ENCODE measurements at regions not wholly inside any gene's neighbourhood (a gene's known extent, or its start where the extent isn't known, plus 50 kb on each side); places are given as distances from the start of the nearest gene placed in this dataset.

GRCh38 chr2:118386641-118387302 lies 298.5 kb downstream of the INSIG2 start:
- POLR2A ChIA-PET: no interaction called here
- H3K36me3 ChIP-seq (ENCODE audit: insufficient read depth, low read length): no peaks in the 10 kb centered on the region
- Mint-ChIP-seq H3K9me3 (no peaks in the 10 kb centered on the region), H3K4me3 (no peak overlapping the region), H3K36me3 (ENCODE audit: low read depth) (no peaks in the 10 kb centered on the region), H3K4me1 (ENCODE audit: low read depth) (no peaks in the 10 kb centered on the region), H3K27me3 (no peaks in the 10 kb centered on the region), H3K27ac (no peak overlapping the region)
- H3K4me3 ChIP-seq (ENCODE audit: low read length): no peak overlapping the region
- no peak overlapping the region for H3K27ac ChIP-seq (ENCODE audit: low read depth in 1 of 2, low read length in 2 of 2)
- intact Hi-C loops (cut with DNase I, micrococcal nuclease): no loop called here
- TF ChIP-seq CTCF (IDR thresholded peaks at IDR 0.05): no peak
- DNase-seq (no peak), ATAC-seq (ENCODE audit: poor library complexity) (no peak)
- no peaks in the 10 kb centered on the region for H3K4me1 ChIP-seq (ENCODE audit: insufficient read depth, low read length)
- no peaks in the 10 kb centered on the region for H3K9me3 ChIP-seq (ENCODE audit: control insufficient read depth in 1 of 2, insufficient read depth in 1 of 2, low read length in 2 of 2)
- peaks cover 0 to 11% of the 10 kb centered on the region in 2 experiments for H3K27me3 ChIP-seq (ENCODE audit: control insufficient read depth in 1 of 2, insufficient read depth in 2 of 2, low read length in 2 of 2)
- CTCF ChIA-PET: no interaction called here

- ATAC-seq (ENCODE audit: poor library complexity) (no peak), DNase-seq (no peak)
- peaks cover 0 to 4% of the 10 kb centered on the region in 2 experiments for H3K27me3 ChIP-seq (ENCODE audit: control insufficient read depth in 1 of 2, insufficient read depth in 2 of 2, low read length in 2 of 2)
- Mint-ChIP-seq H3K4me1 (ENCODE audit: low read depth) (no peaks in the 10 kb centered on the region), H3K27ac (no peak overlapping the region), H3K4me3 (no peak overlapping the region), H3K9me3 (no peaks in the 10 kb centered on the region), H3K27me3 (peaks cover 14% of the 10 kb centered on the region), H3K36me3 (ENCODE audit: low read depth) (no peaks in the 10 kb centered on the region)
- H3K4me1 ChIP-seq (ENCODE audit: insufficient read depth, low read length): no peaks in the 10 kb centered on the region
- POLR2A ChIA-PET: no interaction called here
- H3K36me3 ChIP-seq (ENCODE audit: insufficient read depth, low read length): no peaks in the 10 kb centered on the region
- no peak for TF ChIP-seq CTCF (IDR thresholded peaks at IDR 0.05)
- H3K27ac ChIP-seq (ENCODE audit: low read depth in 1 of 2, low read length in 2 of 2): no peak overlapping the region
- H3K9me3 ChIP-seq (ENCODE audit: control insufficient read depth in 1 of 2, insufficient read depth in 1 of 2, low read length in 2 of 2): peaks cover 0 to 4% of the 10 kb centered on the region in 2 experiments
- intact Hi-C loops (cut with DNase I, micrococcal nuclease): no loop called here
- CTCF ChIA-PET: no interaction called here
- no peak overlapping the region for H3K4me3 ChIP-seq (ENCODE audit: low read length)
These were observed 292.8 kb downstream of the INSIG2 start for GRCh38 chr2:118380915-118381653.

- ChIA-PET POLR2A (no interaction called here), CTCF (no interaction called here)
- H3K4me1 Mint-ChIP-seq (ENCODE audit: low read depth): no peaks in the 10 kb centered on the region
- Histone ChIP-seq H3K27ac (ENCODE audit: low read depth in 1 of 2, low read length in 2 of 2) (no peak overlapping the region), H3K4me1 (ENCODE audit: insufficient read depth, low read length) (no peaks in the 10 kb centered on the region), H3K9me3 (ENCODE audit: control insufficient read depth in 1 of 2, insufficient read depth in 1 of 2, low read length in 2 of 2) (peaks cover 0 to 4% of the 10 kb centered on the region in 2 experiments), H3K4me3 (ENCODE audit: low read length) (no peak overlapping the region), H3K36me3 (ENCODE audit: insufficient read depth, low read length) (no peaks in the 10 kb centered on the region), H3K27me3 (ENCODE audit: control insufficient read depth in 1 of 2, insufficient read depth in 2 of 2, low read length in 2 of 2) (peaks cover 0 to 3% of the 10 kb centered on the region in 2 experiments)
- no peak overlapping the region for H3K27ac Mint-ChIP-seq
- no peaks in the 10 kb centered on the region for H3K9me3 Mint-ChIP-seq
- intact Hi-C loops (cut with DNase I, micrococcal nuclease): no loop called here
- DNase-seq: no peak
- TF ChIP-seq CTCF (IDR thresholded peaks at IDR 0.05): no peak
- no peaks in the 10 kb centered on the region for H3K36me3 Mint-ChIP-seq (ENCODE audit: low read depth)
- H3K4me3 Mint-ChIP-seq: no peak overlapping the region
- H3K27me3 Mint-ChIP-seq: peaks cover 18% of the 10 kb centered on the region
- no peak for ATAC-seq (ENCODE audit: poor library complexity)
These were observed 287.7 kb downstream of the INSIG2 start for GRCh38 chr2:118375907-118376485.
